ENCODE measurements at regions not wholly inside any gene's neighbourhood (a gene's known extent, or its start where the extent isn't known, plus 50 kb on each side); places are given as distances from the start of the nearest gene placed in this dataset.

DNA sequence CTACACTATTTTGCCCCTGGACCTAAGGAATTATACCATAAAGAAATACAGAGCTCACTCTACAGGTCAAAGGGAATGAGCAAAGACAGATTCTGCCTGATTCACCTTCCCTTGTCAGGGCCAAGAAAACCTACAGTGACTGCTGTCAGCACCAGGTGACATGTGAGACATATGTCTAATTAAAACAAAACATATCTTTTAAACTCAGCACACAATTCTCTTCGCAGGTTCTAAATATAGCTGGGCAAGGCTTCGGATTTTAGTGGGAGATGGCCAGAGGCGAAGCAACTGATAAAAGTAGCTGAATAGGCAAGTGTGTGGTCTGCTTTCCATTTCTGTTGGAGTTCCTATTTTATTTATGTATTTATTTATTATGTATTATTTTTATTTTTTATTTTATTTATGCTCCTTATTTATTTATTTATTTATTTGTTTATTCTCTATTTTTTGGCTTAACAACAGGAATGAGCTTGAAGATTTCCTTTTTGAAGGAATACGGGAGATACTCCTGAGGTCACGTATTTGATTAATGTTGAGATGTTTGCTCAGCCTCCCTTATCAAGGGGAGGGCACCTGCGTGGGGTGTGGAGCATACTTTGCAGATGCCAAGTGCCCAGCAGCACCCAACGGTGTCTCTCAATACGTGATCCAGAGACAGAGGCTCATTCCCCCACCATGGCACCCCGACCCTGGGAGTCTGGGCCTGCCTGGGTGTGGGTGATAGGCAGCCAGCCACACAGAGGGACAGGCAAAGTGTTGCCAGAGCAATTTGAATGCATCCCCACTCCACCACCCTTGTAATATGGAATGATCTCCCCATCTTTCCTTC is 141.8 kb downstream of the RNF152 start:
- peak in 1 of 3 donors; percentile 45 for DNase-seq
- Histone ChIP-seq H3K27ac (no peak overlapping the region), H3K27me3 (no peaks in the 10 kb centered on the region), H3K4me3 (no peak overlapping the region), H3K4me1 (no peaks in the 10 kb centered on the region), H3K9me3 (no peaks in the 10 kb centered on the region), H3K36me3 (no peaks in the 10 kb centered on the region)
- TF ChIP-seq, protein P1, sequence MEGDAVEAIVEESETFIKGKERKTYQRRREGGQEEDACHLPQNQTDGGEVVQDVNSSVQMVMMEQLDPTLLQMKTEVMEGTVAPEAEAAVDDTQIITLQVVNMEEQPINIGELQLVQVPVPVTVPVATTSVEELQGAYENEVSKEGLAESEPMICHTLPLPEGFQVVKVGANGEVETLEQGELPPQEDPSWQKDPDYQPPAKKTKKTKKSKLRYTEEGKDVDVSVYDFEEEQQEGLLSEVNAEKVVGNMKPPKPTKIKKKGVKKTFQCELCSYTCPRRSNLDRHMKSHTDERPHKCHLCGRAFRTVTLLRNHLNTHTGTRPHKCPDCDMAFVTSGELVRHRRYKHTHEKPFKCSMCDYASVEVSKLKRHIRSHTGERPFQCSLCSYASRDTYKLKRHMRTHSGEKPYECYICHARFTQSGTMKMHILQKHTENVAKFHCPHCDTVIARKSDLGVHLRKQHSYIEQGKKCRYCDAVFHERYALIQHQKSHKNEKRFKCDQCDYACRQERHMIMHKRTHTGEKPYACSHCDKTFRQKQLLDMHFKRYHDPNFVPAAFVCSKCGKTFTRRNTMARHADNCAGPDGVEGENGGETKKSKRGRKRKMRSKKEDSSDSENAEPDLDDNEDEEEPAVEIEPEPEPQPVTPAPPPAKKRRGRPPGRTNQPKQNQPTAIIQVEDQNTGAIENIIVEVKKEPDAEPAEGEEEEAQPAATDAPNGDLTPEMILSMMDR (IDR thresholded peaks at IDR 0.05), result no peak
- TF ChIP-seq POLR2A (IDR thresholded peaks at IDR 0.05), result no peak

GRCh38 chr18:61749546-61749945 is 143.3 kb downstream of the RNF152 start:
- no peak overlapping the region for H3K27ac ChIP-seq
- H3K4me1 ChIP-seq, result no peaks in the 10 kb centered on the region
- no peaks in the 10 kb centered on the region for H3K36me3 ChIP-seq
- no peak for DNase-seq
- H3K4me3 ChIP-seq, result no peak overlapping the region
- no peak for TF ChIP-seq POLR2A (IDR thresholded peaks at IDR 0.05)
- TF ChIP-seq, protein P1 (IDR thresholded peaks at IDR 0.05), result no peak
- no peaks in the 10 kb centered on the region for H3K9me3 ChIP-seq
- H3K27me3 ChIP-seq, result no peaks in the 10 kb centered on the region

DNA sequence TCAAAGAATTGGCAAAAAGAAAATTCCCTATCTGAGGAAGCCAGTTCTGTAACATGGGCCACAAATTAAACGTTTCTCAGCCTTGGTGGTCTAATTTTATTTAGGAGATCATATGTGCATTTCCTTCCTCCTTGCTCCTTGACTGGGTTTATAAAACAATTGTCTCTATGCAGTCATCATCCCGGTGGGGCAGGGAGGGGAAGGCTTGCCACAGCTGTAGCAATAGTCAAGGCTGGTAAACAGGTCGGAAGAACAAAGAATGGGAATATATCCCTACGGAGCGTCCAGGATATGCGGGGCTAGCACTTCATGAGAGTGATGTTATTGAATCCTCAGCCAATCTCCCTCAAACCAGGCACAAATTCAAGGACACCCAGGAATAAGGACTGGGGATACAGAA is 143.8 kb downstream of the RNF152 start:
- H3K4me3 ChIP-seq, result no peak overlapping the region
- no peaks in the 10 kb centered on the region for H3K9me3 ChIP-seq
- no peak overlapping the region for H3K27ac ChIP-seq
- H3K36me3 ChIP-seq, result no peaks in the 10 kb centered on the region
- TF ChIP-seq, protein P1 (IDR thresholded peaks at IDR 0.05), result no peak
- no peak for TF ChIP-seq POLR2A (IDR thresholded peaks at IDR 0.05)
- H3K4me1 ChIP-seq, result no peaks in the 10 kb centered on the region
- peak in 1 of 3 donors; percentile 43 for DNase-seq
- no peaks in the 10 kb centered on the region for H3K27me3 ChIP-seq

DNA sequence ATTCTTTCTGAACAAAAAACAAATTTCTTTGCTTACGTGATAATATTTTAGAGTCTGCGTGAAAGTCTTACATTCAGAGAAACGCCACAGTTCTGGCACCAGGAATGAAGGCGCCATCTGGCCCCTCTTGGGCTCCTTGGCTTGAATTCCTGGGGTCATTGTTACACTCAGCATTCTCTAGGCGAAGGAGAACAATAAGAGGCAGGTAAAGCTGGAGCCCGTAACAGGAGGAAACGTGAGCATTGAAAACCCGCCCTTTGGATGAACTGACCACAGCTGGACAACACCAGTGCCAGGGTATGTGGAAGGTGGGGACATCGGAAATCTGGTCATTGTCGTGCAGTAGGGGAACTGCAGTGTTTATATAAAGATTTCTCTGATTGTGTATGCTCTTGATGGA is 144.8 kb downstream of the RNF152 start:
- Histone ChIP-seq H3K36me3 (no peaks in the 10 kb centered on the region), H3K27me3 (no peaks in the 10 kb centered on the region), H3K9me3 (no peaks in the 10 kb centered on the region), H3K4me1 (no peaks in the 10 kb centered on the region), H3K27ac (no peak overlapping the region), H3K4me3 (no peak overlapping the region)
- no peak for TF ChIP-seq POLR2A (IDR thresholded peaks at IDR 0.05)
- TF ChIP-seq, protein P1 (IDR thresholded peaks at IDR 0.05), result no peak
- no peak for DNase-seq

- no peaks in the 10 kb centered on the region for H3K27me3 ChIP-seq
- no peaks in the 10 kb centered on the region for H3K36me3 ChIP-seq
- TF ChIP-seq, protein P1 (IDR thresholded peaks at IDR 0.05), result no peak
- TF ChIP-seq POLR2A (IDR thresholded peaks at IDR 0.05), result no peak
- no peak overlapping the region for H3K27ac ChIP-seq
- no peaks in the 10 kb centered on the region for H3K9me3 ChIP-seq
- H3K4me3 ChIP-seq, result no peak overlapping the region
- DNase-seq, result no peak
- H3K4me1 ChIP-seq, result peaks cover 0 to under 1% (median 0%) of the 10 kb centered on the region in 4 donors
These were observed 148.9 kb downstream of the RNF152 start for GRCh38 chr18:61743775-61744531.
